ENCODE measurements at regions not wholly inside any gene's neighbourhood (a gene's known extent, or its start where the extent isn't known, plus 50 kb on each side); places are given as distances from the start of the nearest gene placed in this dataset.

DNA sequence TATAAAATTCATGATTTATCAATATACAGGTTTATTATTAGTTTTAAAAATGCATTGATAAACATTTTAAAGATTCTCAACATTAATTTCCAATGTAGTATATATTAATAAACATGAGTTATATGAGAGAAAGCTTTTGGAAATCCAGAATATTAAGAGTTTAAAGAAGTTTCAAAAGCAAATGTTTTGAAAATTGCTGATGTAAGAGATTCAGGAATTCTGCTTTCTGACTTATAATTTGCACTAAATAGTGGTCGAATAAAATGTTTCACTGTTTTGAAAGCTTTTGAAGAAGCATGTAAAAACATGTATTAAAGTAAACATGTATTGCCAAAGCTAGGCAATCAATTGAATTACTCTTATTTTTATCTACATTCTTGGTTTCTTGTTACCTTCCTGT lies 151.2 kb upstream of the CXorf51B start:
- Histone ChIP-seq H2AFZ (ENCODE audit: low read length) (no peak overlapping the region), H3K4me2 (ENCODE audit: low read depth, low read length) (no peak overlapping the region), H3K27me3 (ENCODE audit: control insufficient read depth in 1 of 2, insufficient read depth in 2 of 2, low read length in 2 of 2) (no peaks in the 10 kb centered on the region), H4K20me1 (ENCODE audit: insufficient read depth, low read length) (no peaks in the 10 kb centered on the region), H3K27ac (ENCODE audit: extremely low read length, insufficient read depth, low read length) (no peak overlapping the region), H3K79me2 (ENCODE audit: insufficient read depth, low read length) (no peaks in the 10 kb centered on the region), H3K36me3 (replicated peaks in 1 of 2; ENCODE audit: control insufficient read depth in 1 of 2, insufficient read depth in 2 of 2, low read length in 2 of 2) (no peaks in the 10 kb centered on the region), H3K4me3 (replicated peaks in 1 of 3; ENCODE audit: insufficient read depth in 1 of 3, low read depth in 2 of 3, low read length in 3 of 3) (no peak overlapping the region), H3K4me1 (ENCODE audit: insufficient read depth, low read length) (no peaks in the 10 kb centered on the region), H3K9ac (ENCODE audit: insufficient read depth, low read depth, low read length) (no peak overlapping the region), H3K9me3 (ENCODE audit: low read length) (peaks cover 34% of the 10 kb centered on the region)
- TF ChIP-seq RNF2 (conservative IDR thresholded peaks at IDR 0.05; ENCODE audit: low read depth): no peak
- TF ChIP-seq BCL6 (CRISPR knock-in tag; IDR thresholded peaks at IDR 0.05): no peak
- peak in 1 of 2 experiments; percentile 56; a peak in 2 of 4 replicates for TF ChIP-seq MAFK (conservative IDR thresholded peaks at IDR 0.05 in 1 of 2, IDR thresholded peaks at IDR 0.05 in 1 of 2; ENCODE audit: low read length in 2 of 2)
- BruUV-seq (replicated peaks): no TSS peak
- intact Hi-C loops (cut with micrococcal nuclease; ENCODE audit: unreplicated experiment): no loop called here
- in situ Hi-C loops (cut with HindIII; ENCODE audit: extremely low pct_ligation_motif_present, low pct_unique_long_range_greater_than_20kb): no loop called here
- DNase-seq (ENCODE audit: low spot score) (no peak), FAIRE-seq (no peak), ATAC-seq (no peak)
- ChIA-PET CTCF (ENCODE audit: low intra/inter-chr PET ratio, low total read pairs) (no interaction called here), POLR2A (no interaction called here)
- WGBS (ENCODE audit: low lambda C conversion rate): 0% methylated on average over 1 of the region's 1 CpG

DNA sequence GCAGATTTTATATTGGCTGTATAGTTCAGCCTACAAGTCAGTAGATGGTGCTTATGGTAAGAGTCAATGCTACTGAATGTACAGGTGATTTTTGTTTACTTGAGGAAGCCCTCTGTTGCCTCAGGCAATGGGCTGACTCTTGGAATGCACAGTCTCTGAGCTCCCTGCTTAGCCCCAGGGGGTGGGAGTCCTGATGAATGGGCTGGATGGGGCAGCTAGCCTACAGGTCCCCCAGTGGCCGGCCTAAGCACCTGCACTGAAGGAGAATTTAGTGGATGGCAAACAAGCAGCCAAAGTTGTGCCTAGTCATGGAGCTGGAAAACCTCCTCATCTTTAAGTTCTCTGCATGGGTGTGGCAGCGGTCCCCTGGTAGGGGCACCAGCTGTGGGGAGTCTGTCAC lies 101.8 kb upstream of the CXorf51B start:
- Histone ChIP-seq H3K4me2 (ENCODE audit: low read depth, low read length) (no peak overlapping the region), H3K27ac (ENCODE audit: extremely low read length, insufficient read depth, low read length) (no peak overlapping the region), H3K9ac (ENCODE audit: insufficient read depth, low read depth, low read length) (no peak overlapping the region), H3K36me3 (replicated peaks in 1 of 2; ENCODE audit: control insufficient read depth in 1 of 2, insufficient read depth in 2 of 2, low read length in 2 of 2) (no peaks in the 10 kb centered on the region), H3K79me2 (ENCODE audit: insufficient read depth, low read length) (no peaks in the 10 kb centered on the region), H3K9me3 (ENCODE audit: low read length) (peaks cover 50% of the 10 kb centered on the region), H3K4me1 (ENCODE audit: insufficient read depth, low read length) (no peaks in the 10 kb centered on the region), H4K20me1 (ENCODE audit: insufficient read depth, low read length) (no peaks in the 10 kb centered on the region), H2AFZ (ENCODE audit: low read length) (no peak overlapping the region), H3K27me3 (ENCODE audit: control insufficient read depth in 1 of 2, insufficient read depth in 2 of 2, low read length in 2 of 2) (no peaks in the 10 kb centered on the region), H3K4me3 (replicated peaks in 1 of 3; ENCODE audit: insufficient read depth in 1 of 3, low read depth in 2 of 3, low read length in 3 of 3) (no peak overlapping the region)
- no TSS peak for BruUV-seq (replicated peaks)
- POLR2A ChIA-PET: no interaction called here
- WGBS (ENCODE audit: low lambda C conversion rate): no CpG with 5 or more reads among the region's 2 CpGs
- CTCF ChIA-PET (ENCODE audit: low intra/inter-chr PET ratio, low total read pairs): no interaction called here
- FAIRE-seq (no peak), DNase-seq (ENCODE audit: low spot score) (no peak), ATAC-seq (no peak)
- no peak for TF ChIP-seq GZF1 (CRISPR knock-in tag; IDR thresholded peaks at IDR 0.05)
- TF ChIP-seq, protein P1, sequence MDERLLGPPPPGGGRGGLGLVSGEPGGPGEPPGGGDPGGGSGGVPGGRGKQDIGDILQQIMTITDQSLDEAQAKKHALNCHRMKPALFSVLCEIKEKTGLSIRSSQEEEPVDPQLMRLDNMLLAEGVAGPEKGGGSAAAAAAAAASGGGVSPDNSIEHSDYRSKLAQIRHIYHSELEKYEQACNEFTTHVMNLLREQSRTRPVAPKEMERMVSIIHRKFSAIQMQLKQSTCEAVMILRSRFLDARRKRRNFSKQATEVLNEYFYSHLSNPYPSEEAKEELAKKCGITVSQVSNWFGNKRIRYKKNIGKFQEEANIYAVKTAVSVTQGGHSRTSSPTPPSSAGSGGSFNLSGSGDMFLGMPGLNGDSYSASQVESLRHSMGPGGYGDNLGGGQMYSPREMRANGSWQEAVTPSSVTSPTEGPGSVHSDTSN (CRISPR knock-in tag; IDR thresholded peaks at IDR 0.05): no peak
- TF ChIP-seq KDM1A (CRISPR knock-in tag; IDR thresholded peaks at IDR 0.05): no peak
- TF ChIP-seq, protein P2, sequence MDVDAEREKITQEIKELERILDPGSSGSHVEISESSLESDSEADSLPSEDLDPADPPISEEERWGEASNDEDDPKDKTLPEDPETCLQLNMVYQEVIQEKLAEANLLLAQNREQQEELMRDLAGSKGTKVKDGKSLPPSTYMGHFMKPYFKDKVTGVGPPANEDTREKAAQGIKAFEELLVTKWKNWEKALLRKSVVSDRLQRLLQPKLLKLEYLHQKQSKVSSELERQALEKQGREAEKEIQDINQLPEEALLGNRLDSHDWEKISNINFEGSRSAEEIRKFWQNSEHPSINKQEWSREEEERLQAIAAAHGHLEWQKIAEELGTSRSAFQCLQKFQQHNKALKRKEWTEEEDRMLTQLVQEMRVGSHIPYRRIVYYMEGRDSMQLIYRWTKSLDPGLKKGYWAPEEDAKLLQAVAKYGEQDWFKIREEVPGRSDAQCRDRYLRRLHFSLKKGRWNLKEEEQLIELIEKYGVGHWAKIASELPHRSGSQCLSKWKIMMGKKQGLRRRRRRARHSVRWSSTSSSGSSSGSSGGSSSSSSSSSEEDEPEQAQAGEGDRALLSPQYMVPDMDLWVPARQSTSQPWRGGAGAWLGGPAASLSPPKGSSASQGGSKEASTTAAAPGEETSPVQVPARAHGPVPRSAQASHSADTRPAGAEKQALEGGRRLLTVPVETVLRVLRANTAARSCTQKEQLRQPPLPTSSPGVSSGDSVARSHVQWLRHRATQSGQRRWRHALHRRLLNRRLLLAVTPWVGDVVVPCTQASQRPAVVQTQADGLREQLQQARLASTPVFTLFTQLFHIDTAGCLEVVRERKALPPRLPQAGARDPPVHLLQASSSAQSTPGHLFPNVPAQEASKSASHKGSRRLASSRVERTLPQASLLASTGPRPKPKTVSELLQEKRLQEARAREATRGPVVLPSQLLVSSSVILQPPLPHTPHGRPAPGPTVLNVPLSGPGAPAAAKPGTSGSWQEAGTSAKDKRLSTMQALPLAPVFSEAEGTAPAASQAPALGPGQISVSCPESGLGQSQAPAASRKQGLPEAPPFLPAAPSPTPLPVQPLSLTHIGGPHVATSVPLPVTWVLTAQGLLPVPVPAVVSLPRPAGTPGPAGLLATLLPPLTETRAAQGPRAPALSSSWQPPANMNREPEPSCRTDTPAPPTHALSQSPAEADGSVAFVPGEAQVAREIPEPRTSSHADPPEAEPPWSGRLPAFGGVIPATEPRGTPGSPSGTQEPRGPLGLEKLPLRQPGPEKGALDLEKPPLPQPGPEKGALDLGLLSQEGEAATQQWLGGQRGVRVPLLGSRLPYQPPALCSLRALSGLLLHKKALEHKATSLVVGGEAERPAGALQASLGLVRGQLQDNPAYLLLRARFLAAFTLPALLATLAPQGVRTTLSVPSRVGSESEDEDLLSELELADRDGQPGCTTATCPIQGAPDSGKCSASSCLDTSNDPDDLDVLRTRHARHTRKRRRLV (CRISPR knock-in tag; IDR thresholded peaks at IDR 0.05): no peak
- TF ChIP-seq, protein P3, sequence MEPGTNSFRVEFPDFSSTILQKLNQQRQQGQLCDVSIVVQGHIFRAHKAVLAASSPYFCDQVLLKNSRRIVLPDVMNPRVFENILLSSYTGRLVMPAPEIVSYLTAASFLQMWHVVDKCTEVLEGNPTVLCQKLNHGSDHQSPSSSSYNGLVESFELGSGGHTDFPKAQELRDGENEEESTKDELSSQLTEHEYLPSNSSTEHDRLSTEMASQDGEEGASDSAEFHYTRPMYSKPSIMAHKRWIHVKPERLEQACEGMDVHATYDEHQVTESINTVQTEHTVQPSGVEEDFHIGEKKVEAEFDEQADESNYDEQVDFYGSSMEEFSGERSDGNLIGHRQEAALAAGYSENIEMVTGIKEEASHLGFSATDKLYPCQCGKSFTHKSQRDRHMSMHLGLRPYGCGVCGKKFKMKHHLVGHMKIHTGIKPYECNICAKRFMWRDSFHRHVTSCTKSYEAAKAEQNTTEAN (CRISPR knock-in tag; conservative IDR thresholded peaks at IDR 0.05): no peak
- TF ChIP-seq SOX6 (IDR thresholded peaks at IDR 0.05): no peak
- TF ChIP-seq SOX6 (CRISPR knock-in tag; IDR thresholded peaks at IDR 0.05): no peak
- TF ChIP-seq SRSF9 (IDR thresholded peaks at IDR 0.05; ENCODE audit: borderline replicate concordance, insufficient read depth, low read depth, low read length, poor library complexity, severe bottlenecking): no peak
- TF ChIP-seq SALL2 (CRISPR knock-in tag; IDR thresholded peaks at IDR 0.05): no peak
- intact Hi-C loops (cut with micrococcal nuclease; ENCODE audit: unreplicated experiment) (no loop called here), in situ Hi-C loops (cut with HindIII; ENCODE audit: extremely low pct_ligation_motif_present, low pct_unique_long_range_greater_than_20kb) (no loop called here)

Measured in HepG2 (cell line).